Heart right ventricle (tissue), 16 donors: ENCODE measurements at regions not wholly inside any gene's neighbourhood (a gene's known extent, or its start where the extent isn't known, plus 50 kb on each side); places are given as distances from the start of the nearest gene placed in this dataset.

Source experiments
- ATAC-seq, 8 donors: fragments of 200-7000 bp; cut with Tn5 transposase; one replicate each; pipeline ENCODE4 v1.9.1; 2020; ENCODE audit warnings: mild to moderate bottlenecking in 8 of 8, moderate library complexity in 8 of 8, moderate number of reproducible peaks in 1 of 8
- DNase-seq, 2 donors: peaks; one replicate each; pipeline ENCODE4 v3.0.0-alpha.2; 2020
- H3K27ac ChIP-seq, 10 donors: fragments of 200-600 bp; sonication (generic) in 2 of 10; one replicate each; pipeline versions ENCODE4 v1.5.0 to v1.8.0; 2020 to 2022; ENCODE audit warnings: mild to moderate bottlenecking in 3 of 10
- H3K27me3 ChIP-seq, 7 donors: fragments of 200-600 bp; one replicate each; pipeline ENCODE4 v1.8.0; 2021 to 2022; ENCODE audit warnings: mild to moderate bottlenecking in 2 of 7
- H3K36me3 ChIP-seq, 9 donors: fragments of 200-600 bp; sonication (generic) in 1 of 9; one replicate each; pipeline versions ENCODE4 v1.5.0 to v1.8.0; 2020 to 2022; ENCODE audit warnings: mild to moderate bottlenecking in 2 of 9
- H3K4me1 ChIP-seq, 9 donors: fragments of 200-600 bp; sonication (generic) in 1 of 9; one replicate each; pipeline versions ENCODE4 v1.5.0 to v1.8.0; 2020 to 2022; ENCODE audit warnings: mild to moderate bottlenecking in 4 of 9
- H3K4me3 ChIP-seq, 10 donors: fragments of 200-600 bp; sonication (generic) in 2 of 10; one replicate each; pipeline versions ENCODE4 v1.5.0 to v1.8.0; 2020 to 2022; ENCODE audit warnings: mild to moderate bottlenecking in 7 of 10, moderate library complexity in 2 of 10
- H3K9me3 ChIP-seq, 11 donors: fragments of 200-600 bp in 10 of 11; sonication (generic) in 2 of 11; one replicate each; pipeline versions ENCODE4 v1.5.0 to v1.8.0; 2013 to 2022; ENCODE audit warnings: mild to moderate bottlenecking in 2 of 11, control low read depth in 1 of 11, moderate library complexity in 1 of 11
- WGBS, 2 donors: extraction: QIAGEN DNeasy Blood & Tissue Kit; methylation state at CpG; one replicate each; pipeline ENCODE4 v1.1.7; 2013; ENCODE audit warnings: inconsistent platforms in 1 of 2; 5-methylcytosine and 5-hydroxymethylcytosine counted together
- intact Hi-C, 10 donors: fragments of 100-400 bp; cut with DNase I; formaldehyde crosslinking; loops; one replicate each; pipeline versions ENCODE4 v1.11.1 to v1.14.2; 2022
- TF ChIP-seq, protein P1 (sequence below), 9 donors: fragments of 200-600 bp; sonication (generic) in 2 of 9; IDR thresholded peaks; one replicate each; pipeline versions ENCODE4 v1.5.0 to v1.8.0; 2021 to 2022; ENCODE audit warnings: antibody characterized with exemption in 9 of 9, mild to moderate bottlenecking in 5 of 9, moderate library complexity in 1 of 9
- donor health status: Arrhythmogenic right ventricular cardiomyopathy.
- donor health status: ischemic (EF 13 %, LVEDD 7.1; RV severe dilation, severe dysfunction).
- donor health status: healthy with polysubstance abuse.
- donor health status: DM: no; HTN: yes; CAD: no.
- donor health status: DM: no; HTN: no; CAD: no.
- donor health status: ischemic (EF 25% LVEDD 6.9; RV normal size, moderate dysfunction).
- donor health status: ischemic (EF 25% LVEDD 5.7; RV mildly dilated, moderate dysfunction).
- donor health status: healthy.
- donor health status: DM: yes; HTN: yes; CAD: no.
- donor health status: Ischemic cardiomyopathy.
- donor health status: ischemic (EF 35%, LVEDD 5.7; RV mildly dilated, moderate dysfunction).
- donor health status: nonischemic (EF 11% LVEDD 7.7; RV severe dilation, severe dysfunction).
- donor health status: DM: yes; HTN: yes; CAD: no.
- donor health status: PGD.
- donor health status: ischemic (EF 29% LVEDD 5.4; RV normal size, mild dysfunction).
- donor health status: nonischemic (EF 23%, LVEDD 6.1; RV moderate dilation, normal function).

DNA sequence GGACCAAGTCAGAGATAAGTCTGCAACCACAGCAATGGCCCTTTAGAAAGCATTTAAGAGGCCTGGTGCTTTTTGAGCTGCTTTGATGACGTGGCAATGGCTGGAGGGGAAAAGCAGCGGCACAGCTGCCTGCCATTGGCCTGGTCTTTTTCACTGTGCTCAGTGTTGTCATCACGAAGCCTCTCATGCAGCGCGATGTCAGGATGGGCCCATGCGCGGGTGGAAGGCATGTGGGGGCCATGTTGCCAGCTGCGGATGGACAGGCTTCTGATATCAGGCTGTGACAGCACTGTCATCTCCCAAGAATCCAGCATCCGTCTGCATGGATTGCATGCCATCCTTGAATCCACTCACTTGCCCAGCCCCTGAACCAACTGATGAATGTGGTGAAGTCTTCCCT, 204.5 kb downstream of the ACKR3 start:
- H3K27ac ChIP-seq, result no peak overlapping the region
- H3K4me1 ChIP-seq, result peaks cover 0 to 18% (median 5%) of the 10 kb centered on the region in 9 donors
- intact Hi-C loops, result no loop called here
- TF ChIP-seq, protein P1, sequence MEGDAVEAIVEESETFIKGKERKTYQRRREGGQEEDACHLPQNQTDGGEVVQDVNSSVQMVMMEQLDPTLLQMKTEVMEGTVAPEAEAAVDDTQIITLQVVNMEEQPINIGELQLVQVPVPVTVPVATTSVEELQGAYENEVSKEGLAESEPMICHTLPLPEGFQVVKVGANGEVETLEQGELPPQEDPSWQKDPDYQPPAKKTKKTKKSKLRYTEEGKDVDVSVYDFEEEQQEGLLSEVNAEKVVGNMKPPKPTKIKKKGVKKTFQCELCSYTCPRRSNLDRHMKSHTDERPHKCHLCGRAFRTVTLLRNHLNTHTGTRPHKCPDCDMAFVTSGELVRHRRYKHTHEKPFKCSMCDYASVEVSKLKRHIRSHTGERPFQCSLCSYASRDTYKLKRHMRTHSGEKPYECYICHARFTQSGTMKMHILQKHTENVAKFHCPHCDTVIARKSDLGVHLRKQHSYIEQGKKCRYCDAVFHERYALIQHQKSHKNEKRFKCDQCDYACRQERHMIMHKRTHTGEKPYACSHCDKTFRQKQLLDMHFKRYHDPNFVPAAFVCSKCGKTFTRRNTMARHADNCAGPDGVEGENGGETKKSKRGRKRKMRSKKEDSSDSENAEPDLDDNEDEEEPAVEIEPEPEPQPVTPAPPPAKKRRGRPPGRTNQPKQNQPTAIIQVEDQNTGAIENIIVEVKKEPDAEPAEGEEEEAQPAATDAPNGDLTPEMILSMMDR (IDR thresholded peaks at IDR 0.05), result no peak
- ATAC-seq (no peak), DNase-seq (no peak)
- no peaks in the 10 kb centered on the region for H3K27me3 ChIP-seq
- WGBS, 2 donors, result 56 to 67% methylated on average over 9 of the region's 9 CpGs
- no peaks in the 10 kb centered on the region for H3K9me3 ChIP-seq
- no peaks in the 10 kb centered on the region for H3K36me3 ChIP-seq
- H3K4me3 ChIP-seq, result no peak overlapping the region

DNA sequence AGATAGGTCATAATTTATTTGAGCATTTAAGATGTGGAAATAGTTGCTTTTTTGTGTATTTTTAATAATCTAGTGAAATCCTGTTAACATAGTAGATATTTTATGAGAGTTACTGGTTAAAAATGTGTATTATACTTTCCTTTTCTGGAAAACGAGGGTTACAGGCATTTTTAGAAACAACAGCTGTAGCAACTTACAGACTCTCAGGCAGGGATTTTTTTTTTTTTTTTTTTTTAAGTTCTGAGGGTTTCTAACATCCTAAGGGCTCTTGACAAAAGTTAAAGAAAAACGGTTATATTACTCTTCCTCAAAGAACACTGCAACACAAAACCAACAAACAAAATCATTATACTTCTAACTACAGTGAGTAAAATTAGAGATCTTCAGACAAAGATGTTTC, 205.9 kb downstream of the ACKR3 start:
- DNase-seq (no peak), ATAC-seq (no peak)
- intact Hi-C loops, result no loop called here

DNA sequence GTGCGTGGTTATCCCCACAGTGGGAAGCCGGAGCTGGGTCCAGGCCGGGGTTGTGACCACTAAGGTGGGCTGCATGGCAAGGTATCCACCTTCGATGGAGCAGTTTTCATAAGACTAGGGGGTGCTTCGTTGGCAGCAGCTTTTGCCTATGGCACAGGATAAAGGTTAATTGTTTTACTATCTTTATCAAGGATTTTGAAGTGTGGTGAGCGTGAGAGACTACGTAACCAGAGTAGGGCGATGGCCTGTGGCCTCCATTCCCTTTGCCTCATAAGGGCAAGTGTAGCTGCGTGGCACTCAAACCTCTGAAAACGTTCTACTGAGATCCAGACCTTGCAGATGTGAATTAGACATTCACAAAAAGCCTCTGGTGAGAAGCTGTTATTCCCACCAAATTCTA, 206.6 kb downstream of the ACKR3 start:
- 86 to 96% methylated on average over 10 of the region's 10 CpGs for WGBS, 2 donors
- Histone ChIP-seq H3K4me1 (peaks cover 0 to 18% (median 5%) of the 10 kb centered on the region in 9 donors), H3K27me3 (no peaks in the 10 kb centered on the region), H3K27ac (peak overlapping the region in 4 of 10 donors; percentile 7 to 50 (median 30)), H3K36me3 (no peaks in the 10 kb centered on the region), H3K4me3 (no peak overlapping the region), H3K9me3 (no peaks in the 10 kb centered on the region)
- intact Hi-C loops, result no loop called here
- TF ChIP-seq, protein P1 (IDR thresholded peaks at IDR 0.05), result no peak
- DNase-seq (no peak), ATAC-seq (no peak)

More for the DNA sequence above, 205.9 kb downstream of the ACKR3 start:
- Histone ChIP-seq H3K4me1 (peaks cover 0 to 18% (median 5%) of the 10 kb centered on the region in 9 donors), H3K27ac (peak overlapping the region in 3 of 10 donors; percentile 7 to 39 (median 21)), H3K27me3 (no peaks in the 10 kb centered on the region), H3K9me3 (no peaks in the 10 kb centered on the region), H3K36me3 (no peaks in the 10 kb centered on the region), H3K4me3 (no peak overlapping the region)
- TF ChIP-seq, protein P1 (IDR thresholded peaks at IDR 0.05), result no peak
- WGBS, 2 donors, result 44 to 51% methylated on average over 2 of the region's 2 CpGs

DNA sequence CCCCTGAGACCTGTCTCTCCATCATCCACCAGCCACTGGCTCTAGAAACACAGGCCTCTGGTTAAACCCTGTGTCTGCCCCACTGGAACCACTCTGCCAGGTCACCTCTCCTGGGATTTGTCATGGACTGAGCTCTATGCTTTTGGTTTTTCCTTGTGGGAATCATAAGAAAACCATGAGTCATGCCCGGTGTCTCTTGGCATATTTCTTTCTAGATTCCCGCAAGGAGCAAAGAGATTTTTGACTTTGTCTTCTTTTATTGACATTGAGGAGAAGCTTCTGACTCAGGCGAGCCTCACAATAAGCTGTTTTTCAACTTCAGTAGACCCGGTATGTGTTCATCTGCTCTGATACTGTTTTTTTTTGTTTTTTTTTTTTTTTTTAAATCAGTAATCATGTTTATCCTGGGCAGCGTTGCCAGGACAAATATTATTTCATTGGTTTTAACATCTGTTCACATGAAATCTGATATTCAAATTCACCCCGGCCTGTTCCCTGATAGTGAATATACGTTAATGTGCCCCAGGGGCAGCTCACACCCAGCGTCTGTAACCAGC, 207.1 kb downstream of the ACKR3 start:
- Histone ChIP-seq H3K27ac (peak overlapping the region in 3 of 10 donors; percentile 7 to 50 (median 39)), H3K27me3 (no peaks in the 10 kb centered on the region), H3K4me1 (peaks cover 0 to 18% (median 5%) of the 10 kb centered on the region in 9 donors), H3K36me3 (no peaks in the 10 kb centered on the region), H3K4me3 (no peak overlapping the region), H3K9me3 (no peaks in the 10 kb centered on the region)
- ATAC-seq, result peak in 5 of 8 donors; percentile 35 to 59 (median 47)
- intact Hi-C loops, result no loop called here
- TF ChIP-seq, protein P1 (IDR thresholded peaks at IDR 0.05), result no peak
- DNase-seq, result peak in 1 of 2 donors; percentile 34
- 74 to 87% methylated on average over 8 of the region's 8 CpGs for WGBS, 2 donors
